GM12878 (cell line): ENCODE measurements at regions not wholly inside any gene's neighbourhood (a gene's known extent, or its start where the extent isn't known, plus 50 kb on each side); places are given as distances from the start of the nearest gene placed in this dataset.

Experiments used
- ATAC-seq: fragments of 200-7000 bp; cut with Tn5 transposase; 3 replicates; pipeline ENCODE4 v1.9.1; 2020; ENCODE audit warnings: mild to moderate bottlenecking, moderate library complexity
- BruUV-seq: library from RNA; stranded (reverse); fragments of 400-500 nt; replicated peaks from 2 replicates; lab custom pipeline; 2021; lab: Mats Ljungman, UMichigan
- CTCF ChIA-PET: fragments of 300-600 bp; sonication (Branson Sonifier 250); formaldehyde crosslinking; extraction: SDS; loops from one replicate; lab custom pipeline; 2021; ENCODE audit warnings: inconsistent platforms; lab: Yijun Ruan, JAX
- POLR2A ChIA-PET: fragments of 350-600 bp; formaldehyde crosslinking; extraction: SDS; loops from one replicate; lab custom pipeline; 2021; ENCODE audit warnings: inconsistent platforms; lab: Charles Lee
- RAD21 ChIA-PET: fragments of 300-600 bp; sonication (Branson Sonifier 250); formaldehyde crosslinking; loops from one replicate; lab custom pipeline; 2023; ENCODE audit warnings: antibody characterized with exemption; ENCODE audit not compliant: unreplicated experiment; lab: Charles Lee
- SMC1A ChIA-PET: fragments of 300-600 bp; sonication (Branson Sonifier 250); formaldehyde crosslinking; loops from one replicate; lab custom pipeline; 2023; ENCODE audit not compliant: unreplicated experiment, uncharacterized antibody; lab: Charles Lee
- DNase-seq: peaks from one replicate; pipeline ENCODE4 v3.0.0-alpha.2; 2011; ENCODE audit warnings: low read depth, low spot score
- FAIRE-seq: peaks from 3 replicates; lab custom pipeline; 2011; peaks lifted over from hg19 to GRCh38; lab: Jason Lieb, UNC
- H2AFZ ChIP-seq: 2 replicates; pipeline ENCODE4 v1.6.0; 2011; ENCODE audit warnings: low read depth, low read length, control low read depth; ENCODE audit not compliant: control insufficient read depth
- H3K27ac ChIP-seq: 2 replicates; pipeline ENCODE4 v1.5.1; 2011; ENCODE audit warnings: control low read depth; ENCODE audit not compliant: control insufficient read depth, insufficient read depth
- H3K27me3 ChIP-seq, 2 experiments: replicated peaks in 1 of 2; 2 replicates each; pipeline versions ENCODE4 v1.6.0 to v1.6.1; 2011; ENCODE audit warnings: low read length in 1 of 2; ENCODE audit not compliant: control insufficient read depth in 2 of 2, insufficient read depth in 2 of 2
- H3K36me3 ChIP-seq, 2 experiments: 2 replicates each; pipeline ENCODE4 v1.5.1; 2011; ENCODE audit warnings: low read length in 1 of 2; ENCODE audit not compliant: control insufficient read depth in 2 of 2, insufficient read depth in 2 of 2
- H3K4me1 ChIP-seq: 2 replicates; pipeline ENCODE4 v1.6.1; 2011; ENCODE audit warnings: mild to moderate bottlenecking, low read length, moderate library complexity, mixed read lengths; ENCODE audit not compliant: control insufficient read depth, insufficient read depth
- H3K4me2 ChIP-seq: 2 replicates; pipeline ENCODE4 v1.6.0; 2011; ENCODE audit warnings: control low read depth; ENCODE audit not compliant: control insufficient read depth, insufficient read depth
- H3K4me3 ChIP-seq: fragments of 200-600 bp; sonication (generic); 2 replicates; pipeline ENCODE4 v1.5.1; 2016
- H3K79me2 ChIP-seq: 2 replicates; pipeline ENCODE4 v1.6.0; 2011; ENCODE audit warnings: low read length; ENCODE audit not compliant: control insufficient read depth, insufficient read depth
- H3K9ac ChIP-seq: 2 replicates; pipeline ENCODE4 v1.8.0; 2011; ENCODE audit warnings: low read length, control low read depth, mixed read lengths; ENCODE audit not compliant: control insufficient read depth, insufficient read depth
- H3K9me3 ChIP-seq: replicated peaks from 3 replicates; pipeline ENCODE4 v1.5.1; 2011; ENCODE audit warnings: mild to moderate bottlenecking, low read length; ENCODE audit not compliant: control insufficient read depth, insufficient read depth
- H4K20me1 ChIP-seq: 2 replicates; pipeline ENCODE4 v1.6.0; 2011; ENCODE audit not compliant: control insufficient read depth, insufficient read depth
- ATF2 ChIP-seq: IDR thresholded peaks from 2 replicates; pipeline ENCODE4 v1.6.1; 2012; ENCODE audit warnings: low read length, inconsistent platforms
- CBX3 ChIP-seq: fragments of 200-600 bp; sonication (generic); IDR thresholded peaks from 2 replicates; pipeline ENCODE4 v1.6.1; 2016; ENCODE audit warnings: low read depth, borderline replicate concordance
- CHD4 ChIP-seq: fragments of 200-600 bp; sonication (generic); IDR thresholded peaks from 2 replicates; pipeline ENCODE4 v1.6.1; 2016; ENCODE audit warnings: mild to moderate bottlenecking
- EP300 ChIP-seq, 2 experiments: fragments of 150-350 bp in 1 of 2; IDR thresholded peaks; 2 replicates each; pipeline ENCODE4 v1.6.1; 2011 to 2012; ENCODE audit warnings: low read depth in 2 of 2, low read length in 2 of 2, borderline replicate concordance in 1 of 2, improper control_type of control experiment in 1 of 2, inconsistent platforms in 1 of 2; ENCODE audit not compliant: control insufficient read depth in 1 of 2
- FOS ChIP-seq: IDR thresholded peaks from 3 replicates; pipeline ENCODE4 v1.6.1; 2011; ENCODE audit warnings: borderline replicate concordance; ENCODE audit not compliant: insufficient read length; ENCODE audit errors: extremely low read depth
- GATAD2B ChIP-seq: fragments of 450-650 bp; conservative IDR thresholded peaks from 2 replicates; pipeline ENCODE4 v1.6.1; 2017; ENCODE audit warnings: low read depth, mild to moderate bottlenecking, moderate library complexity
- IKZF2 ChIP-seq, 2 experiments: fragments of 450-650 bp; IDR thresholded peaks; 2 replicates each; pipeline ENCODE4 v1.6.1; 2017; ENCODE audit warnings: mild to moderate bottlenecking in 2 of 2, moderate library complexity in 2 of 2
- MTA3 ChIP-seq: IDR thresholded peaks from 2 replicates; pipeline ENCODE4 v1.6.1; 2012; ENCODE audit warnings: low read length, inconsistent platforms, borderline replicate concordance
- MYC ChIP-seq: IDR thresholded peaks from 2 replicates; pipeline ENCODE4 v1.6.1; 2011; ENCODE audit warnings: mild to moderate bottlenecking, low read length, moderate library complexity, inconsistent platforms; ENCODE audit not compliant: insufficient read depth, insufficient replicate concordance, insufficient read length, severe bottlenecking
- NBN ChIP-seq: fragments of 450-650 bp; IDR thresholded peaks from 2 replicates; pipeline ENCODE4 v1.6.1; 2016
- NFYB ChIP-seq: IDR thresholded peaks from 2 replicates; pipeline ENCODE4 v1.6.1; 2011; ENCODE audit warnings: low read depth, mild to moderate bottlenecking, low read length, improper control_type of control experiment, moderate library complexity; ENCODE audit not compliant: insufficient read depth
- NR2F1 ChIP-seq: fragments of 450-650 bp; conservative IDR thresholded peaks from 2 replicates; pipeline ENCODE4 v1.6.1; 2017; ENCODE audit warnings: mild to moderate bottlenecking
- PML ChIP-seq: IDR thresholded peaks from 2 replicates; pipeline ENCODE4 v1.6.1; 2012; ENCODE audit warnings: low read length, inconsistent platforms
- PRDM15 ChIP-seq: fragments of 450-650 bp; formaldehyde crosslinking; IDR thresholded peaks from 2 replicates; pipeline ENCODE4 v1.4.0; 2020; ENCODE audit warnings: mild to moderate bottlenecking, moderate library complexity
- RBBP5 ChIP-seq: fragments of 200-600 bp; sonication (generic); conservative IDR thresholded peaks from 2 replicates; pipeline ENCODE4 v1.6.1; 2016
- RFX5 ChIP-seq: IDR thresholded peaks from 2 replicates; pipeline ENCODE4 v1.6.1; 2011; ENCODE audit warnings: low read depth, low read length, improper control_type of control experiment
- SMAD5 ChIP-seq: IDR thresholded peaks from 2 replicates; pipeline ENCODE4 v1.6.1; 2016; ENCODE audit warnings: antibody characterized with exemption, low read depth
- SREBF1 ChIP-seq: IDR thresholded peaks from 2 replicates; pipeline ENCODE4 v1.6.1; 2012; ENCODE audit warnings: mild to moderate bottlenecking, low read length
- SREBF2 ChIP-seq: IDR thresholded peaks from 2 replicates; pipeline ENCODE4 v1.6.1; 2012; ENCODE audit warnings: mild to moderate bottlenecking, low read length
- ZSCAN29 ChIP-seq: fragments of 450-650 bp; IDR thresholded peaks from 2 replicates; pipeline ENCODE4 v1.6.1; 2017; ENCODE audit warnings: mild to moderate bottlenecking, moderate library complexity
- WGBS: methylation state at CpG from one replicate; pipeline ENCODE4 v1.1.6; 2016; ENCODE audit warnings: low lambda C conversion rate; ENCODE audit not compliant: insufficient replicate concordance, insufficient coverage; ENCODE audit errors: missing lambda C conversion rate; 5-methylcytosine and 5-hydroxymethylcytosine counted together
- in situ Hi-C: fragments of 300-500 bp; cut with MboI; formaldehyde crosslinking; loops from 9 replicates; pipeline ENCODE4 v1.14.3; 2018; ENCODE audit warnings: mixed read lengths
- intact Hi-C: fragments of 100-400 bp; cut with micrococcal nuclease; formaldehyde crosslinking; loops from one replicate; pipeline ENCODE4 v1.14.2; 2022; ENCODE audit not compliant: unreplicated experiment

GRCh38 chr10:78847485-78847884, 221.3 kb upstream of the ZMIZ1 start:
- FAIRE-seq (no peak), DNase-seq (no peak), ATAC-seq (no peak)
- intact Hi-C loops (no loop called here), in situ Hi-C loops (no loop called here)
- ChIA-PET CTCF (no interaction called here), SMC1A (no interaction called here), POLR2A (no interaction called here), RAD21 (no interaction called here)
- no peak overlapping the region for H3K4me2 ChIP-seq
- peaks cover 0 to 2% of the 10 kb centered on the region in 2 experiments; a peak in 2 of 4 replicates for H3K27me3 ChIP-seq
- no peaks in the 10 kb centered on the region for H3K79me2 ChIP-seq
- BruUV-seq = no TSS peak
- no peak overlapping the region for H3K9ac ChIP-seq
- TF ChIP-seq RBBP5 = no peak
- TF ChIP-seq SMAD5 = no peak
- no peak for TF ChIP-seq NR2F1
- TF ChIP-seq PML = no peak
- no peak for TF ChIP-seq IKZF2 (IDR thresholded peaks at IDR 0.05)
- no peak for TF ChIP-seq ATF2
- no peak for TF ChIP-seq PRDM15 (CRISPR knock-in tag)
- TF ChIP-seq NBN = no peak
- no peak for TF ChIP-seq FOS
- TF ChIP-seq EP300 (IDR thresholded peaks at IDR 0.05; ENCODE audit: borderline replicate concordance in 1 of 2, control insufficient read depth in 1 of 2, low read depth in 2 of 2, low read length in 2 of 2) = no peak
- no peak for TF ChIP-seq SREBF2
- TF ChIP-seq MYC = no peak
- TF ChIP-seq GATAD2B = no peak
- TF ChIP-seq SREBF1 = no peak
- no peak for TF ChIP-seq MTA3
- no peak for TF ChIP-seq CBX3
- TF ChIP-seq CHD4 = no peak
- no peak for TF ChIP-seq NFYB
- TF ChIP-seq ZSCAN29 = no peak
- TF ChIP-seq RFX5 = no peak
- no peak overlapping the region for H3K27ac ChIP-seq
- 7% methylated on average over 5 of the region's 5 CpGs for WGBS
- no peaks in the 10 kb centered on the region for H4K20me1 ChIP-seq
- no peak overlapping the region for H2AFZ ChIP-seq
- no peak overlapping the region for H3K4me3 ChIP-seq
- no peaks in the 10 kb centered on the region for H3K36me3 ChIP-seq
- no peaks in the 10 kb centered on the region; the same call in 2 of the 3 replicates for H3K9me3 ChIP-seq
- no peaks in the 10 kb centered on the region for H3K4me1 ChIP-seq
